GM19372 (cell line): ENCODE measurements at regions not wholly inside any gene's neighbourhood (a gene's known extent, or its start where the extent isn't known, plus 50 kb on each side); places are given as distances from the start of the nearest gene placed in this dataset.

ENCODE experiments used
- ATAC-seq: cut with Tn5 transposase; IDR thresholded peaks from one replicate; pipeline ENCODE4 v1.9.1; 2021; ENCODE audit warnings: mild to moderate bottlenecking, low read depth, moderate library complexity; ENCODE audit not compliant: unreplicated experiment

DNA sequence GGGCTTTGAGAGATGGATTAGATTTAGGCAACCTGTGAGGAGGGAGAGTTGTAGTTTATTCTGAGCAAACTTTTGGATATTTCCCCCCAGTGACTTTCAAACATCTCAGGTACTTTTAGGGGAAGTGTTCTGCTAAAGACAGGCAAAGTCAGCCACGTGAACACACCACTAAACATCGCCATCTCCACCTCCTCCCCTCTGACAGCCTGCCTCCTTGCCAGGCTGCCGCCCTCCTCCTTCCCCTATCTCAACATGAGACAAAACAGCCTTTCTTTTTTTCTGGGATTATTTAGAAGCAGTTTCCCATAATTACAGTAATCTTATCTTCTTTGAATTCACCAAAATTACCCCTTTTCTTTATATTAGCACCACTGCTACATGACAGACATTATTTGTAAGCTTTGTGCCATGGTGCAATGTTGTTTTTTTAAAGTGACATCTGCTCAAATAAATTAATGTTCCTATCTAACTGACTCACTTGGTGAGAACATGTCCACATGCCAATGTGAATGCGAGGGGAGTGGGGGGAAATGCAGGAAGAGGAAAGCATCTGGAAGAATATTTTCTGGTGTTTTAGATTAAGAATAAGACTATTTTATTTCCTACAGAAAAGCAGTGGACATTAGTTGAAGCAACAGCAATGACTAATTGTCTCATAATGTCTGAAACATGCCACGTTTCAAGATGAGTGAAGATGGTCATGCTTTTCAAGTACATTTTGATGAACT is 147.8 kb upstream of the ATP1B1 start:
- ATAC-seq, result no peak

DNA sequence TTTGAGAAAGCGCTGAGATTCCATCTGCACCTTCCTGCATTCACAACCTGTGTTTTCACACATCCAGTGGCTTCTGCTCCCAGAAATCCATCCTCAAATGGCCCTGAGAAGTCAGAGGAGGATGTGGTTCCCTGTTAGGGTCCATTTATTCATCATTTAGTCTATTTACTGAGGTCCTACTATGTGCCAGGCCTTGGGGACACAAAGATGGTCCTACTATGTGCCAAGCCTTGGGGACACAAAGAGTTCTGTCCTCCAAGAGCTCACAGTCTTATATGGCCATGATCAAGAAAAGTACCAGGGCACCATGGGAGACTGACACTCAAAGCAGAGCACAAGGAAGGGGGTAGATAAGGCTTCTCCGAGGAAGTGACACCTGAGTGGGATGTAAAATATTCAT is 147.1 kb upstream of the ATP1B1 start:
- ATAC-seq, result no peak

DNA sequence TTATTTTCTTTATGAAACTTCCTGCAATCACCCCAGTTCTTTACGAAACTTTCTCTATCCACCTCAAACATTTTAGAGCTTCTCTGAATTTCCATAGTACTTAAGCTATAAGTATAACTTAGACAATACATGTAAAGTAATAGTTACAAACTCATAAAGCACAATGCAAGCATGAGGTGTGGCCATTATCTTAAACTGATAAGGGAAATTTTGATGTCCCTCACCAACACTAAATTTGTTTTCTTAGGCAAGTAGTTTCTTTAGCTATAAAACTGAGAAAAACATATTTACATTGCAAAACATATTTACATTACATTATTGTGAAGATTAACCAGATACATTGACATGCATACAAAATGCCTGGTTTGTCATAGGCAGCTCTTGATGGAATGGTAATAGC is 146.4 kb upstream of the ATP1B1 start:
- no peak for ATAC-seq

DNA sequence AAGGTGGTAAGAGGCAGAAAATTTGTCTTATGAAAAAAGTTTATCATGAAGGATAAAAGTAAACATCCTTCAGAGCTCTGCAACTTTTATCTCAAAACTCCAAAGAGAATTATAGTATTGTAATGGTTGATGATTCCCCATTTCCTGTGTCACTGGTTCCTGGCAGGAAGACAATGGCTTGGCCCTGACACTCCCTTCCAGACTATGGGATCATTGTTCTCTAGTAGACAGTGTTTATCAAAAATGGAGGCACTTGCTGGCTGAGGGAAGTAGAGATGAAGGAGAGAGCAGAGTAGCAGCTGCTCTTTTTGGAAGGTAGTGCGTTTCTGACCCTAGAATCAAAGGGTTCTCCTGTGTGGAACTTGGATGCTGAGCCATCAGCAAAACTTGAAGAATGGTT is 145.9 kb upstream of the ATP1B1 start:
- ATAC-seq, result no peak

DNA sequence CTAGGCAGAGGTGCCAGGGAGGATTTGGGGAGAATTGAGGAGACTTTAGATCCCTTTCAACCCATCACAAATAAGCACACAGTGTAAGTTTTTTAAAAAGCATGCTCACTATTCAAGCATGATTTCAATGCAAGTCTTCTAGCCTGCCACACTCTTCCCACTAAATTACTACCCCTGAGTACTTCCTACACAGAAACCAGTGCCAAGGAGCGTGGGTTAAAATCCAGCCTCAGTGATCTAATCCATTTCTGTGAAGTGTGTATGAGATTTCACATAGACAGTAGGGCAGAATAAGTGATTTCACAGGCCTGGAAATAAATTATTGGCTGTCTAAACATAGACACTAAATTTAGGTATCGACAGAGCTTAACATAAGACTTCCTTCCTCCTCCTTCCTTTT is 142.9 kb upstream of the ATP1B1 start:
- ATAC-seq, result no peak

DNA sequence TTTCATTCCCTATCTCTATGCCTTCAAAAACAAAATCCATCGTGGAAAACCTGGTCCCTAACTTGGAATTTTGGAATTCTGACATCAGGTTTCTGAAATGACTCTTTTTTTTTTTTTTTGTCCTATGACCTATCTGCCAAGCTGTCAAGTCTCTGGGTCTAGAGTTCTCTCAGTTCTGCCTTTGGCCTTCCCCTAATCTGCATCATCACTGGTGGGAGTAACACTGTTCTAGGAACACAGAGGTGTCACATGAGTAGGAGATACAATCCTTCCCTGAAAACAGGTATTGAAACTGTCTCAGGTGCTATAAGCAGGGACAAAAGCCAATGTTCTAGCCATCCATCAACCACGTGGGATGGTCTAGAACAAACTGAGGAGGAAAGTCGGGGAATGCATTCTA is 142.0 kb upstream of the ATP1B1 start:
- no peak for ATAC-seq

DNA sequence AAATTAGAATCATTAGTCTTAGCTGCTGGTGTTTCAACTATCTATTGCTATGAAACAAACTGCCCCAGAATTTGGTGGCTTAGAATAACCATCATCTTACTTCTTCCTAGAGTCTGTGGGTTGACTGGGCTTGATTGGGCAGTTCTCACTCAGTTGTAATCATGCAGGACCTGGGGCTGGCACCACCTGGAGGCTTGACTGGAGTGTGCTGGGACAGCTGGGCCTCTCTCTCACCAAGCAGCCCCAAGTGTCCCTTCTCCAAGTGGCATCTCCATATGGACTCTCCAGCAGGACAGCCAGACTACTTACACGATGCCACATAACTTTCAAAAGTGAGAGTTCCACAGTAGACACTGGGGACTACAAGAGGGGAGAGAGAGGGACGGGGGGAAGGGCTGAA is 140.3 kb upstream of the ATP1B1 start:
- ATAC-seq, result no peak

DNA sequence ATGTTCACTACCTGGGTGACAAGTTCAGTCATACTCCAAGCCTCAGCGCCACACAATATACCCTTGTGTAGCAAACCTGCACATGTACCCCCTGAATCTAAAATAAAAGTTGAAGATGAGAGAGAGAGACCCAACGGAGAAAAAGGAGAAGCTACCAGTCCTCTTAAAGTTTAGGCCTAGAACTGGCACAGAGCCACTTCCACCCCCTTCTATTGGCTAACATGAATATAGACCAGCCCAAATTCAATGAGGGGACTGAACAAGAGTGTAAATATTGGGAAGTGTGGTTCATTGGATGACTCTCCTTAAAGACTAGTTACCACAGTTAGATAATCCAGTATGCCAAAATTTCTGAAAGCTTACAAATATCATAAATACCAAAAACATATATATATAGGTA is 139.9 kb upstream of the ATP1B1 start:
- no peak for ATAC-seq

DNA sequence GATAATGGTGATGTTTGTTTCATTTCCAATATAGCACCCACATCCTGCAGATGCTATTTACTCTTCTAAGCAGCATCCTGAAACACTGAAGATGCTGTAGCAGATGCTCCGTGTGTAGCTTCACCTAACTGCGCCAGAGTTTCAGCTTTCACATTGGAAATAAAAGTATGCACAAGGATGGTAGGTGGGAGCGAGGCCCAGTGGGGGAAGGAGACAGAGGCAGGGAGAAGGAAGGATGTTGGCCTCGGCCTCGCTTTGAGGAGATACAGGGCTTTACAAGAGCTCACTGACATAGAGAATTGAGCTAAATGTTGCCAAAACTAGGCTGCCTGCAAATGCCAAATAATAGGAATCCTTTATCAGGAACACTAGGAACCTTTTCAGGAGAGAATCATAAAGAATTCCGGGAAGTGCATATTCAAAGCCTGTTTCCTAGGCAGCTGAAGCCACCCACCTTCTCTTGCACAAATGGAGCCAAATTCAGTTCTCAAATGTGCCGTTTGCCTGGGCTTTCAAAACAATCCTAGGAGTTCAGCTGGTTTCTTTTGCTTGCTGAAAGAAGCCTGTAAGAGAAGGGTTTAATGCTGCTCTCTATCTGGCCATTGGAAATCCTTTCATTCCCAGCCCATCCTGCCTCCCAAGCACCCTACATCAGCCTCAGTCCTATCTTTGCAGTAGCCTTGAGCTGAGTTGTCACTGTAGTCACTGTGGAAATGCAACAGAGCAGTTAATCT is 135.4 kb upstream of the ATP1B1 start:
- no peak for ATAC-seq

DNA sequence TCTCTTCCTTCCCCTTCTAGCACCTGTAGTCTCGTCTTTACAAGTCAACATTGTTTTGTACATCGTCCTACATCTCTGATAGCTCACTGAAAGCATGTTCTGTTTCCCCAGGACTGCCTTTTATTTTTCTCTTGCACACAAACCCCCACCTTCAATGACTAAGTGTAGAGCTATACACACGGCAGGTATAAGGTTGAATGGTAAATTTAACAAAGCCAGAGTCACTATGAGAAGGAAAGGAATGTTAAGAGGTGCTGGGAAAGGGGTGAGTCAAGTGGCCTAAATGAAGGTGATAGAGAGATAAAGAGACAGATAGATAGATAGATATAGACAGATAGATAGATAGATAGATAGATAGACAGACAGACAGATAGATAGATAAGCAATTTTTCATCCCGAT is 134.3 kb upstream of the ATP1B1 start:
- ATAC-seq, result no peak

DNA sequence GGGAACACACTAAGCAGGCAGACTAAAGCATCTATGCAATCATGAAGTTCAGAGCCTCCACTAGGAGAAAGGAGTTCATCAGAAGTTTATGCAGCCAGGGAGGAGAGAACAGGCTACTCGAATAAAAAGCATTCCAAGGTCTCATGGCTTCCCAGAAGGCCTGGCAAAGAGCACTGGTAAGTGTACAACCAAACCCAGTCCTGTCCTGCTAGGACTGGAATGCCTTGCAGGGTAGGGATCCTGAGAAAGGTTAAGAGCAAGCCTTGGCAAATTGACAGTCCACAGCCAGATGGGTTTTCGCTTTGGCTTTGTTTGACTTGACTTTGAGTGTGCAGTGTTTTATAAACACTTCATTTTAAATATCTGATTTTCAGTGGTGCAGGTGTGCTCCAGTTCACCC is 133.6 kb upstream of the ATP1B1 start:
- ATAC-seq, result no peak

DNA sequence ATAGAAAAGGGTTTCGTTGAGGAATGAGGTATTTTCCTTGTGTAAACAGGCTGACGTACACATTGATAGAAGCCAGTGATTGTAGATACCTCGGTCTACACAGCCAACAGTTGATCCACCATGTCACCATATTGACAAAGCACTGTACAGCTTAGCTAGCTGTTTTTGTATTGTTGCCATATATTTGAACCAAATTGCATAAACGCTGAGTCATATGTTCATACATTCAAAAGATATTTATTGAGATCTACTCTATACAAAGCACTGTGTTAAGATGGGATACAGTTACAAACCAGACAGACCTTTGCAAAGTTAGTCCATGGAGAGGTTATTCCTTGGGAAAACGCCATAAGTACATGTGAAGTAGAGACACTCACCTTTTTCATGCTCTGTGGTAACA is 132.4 kb upstream of the ATP1B1 start:
- no peak for ATAC-seq

DNA sequence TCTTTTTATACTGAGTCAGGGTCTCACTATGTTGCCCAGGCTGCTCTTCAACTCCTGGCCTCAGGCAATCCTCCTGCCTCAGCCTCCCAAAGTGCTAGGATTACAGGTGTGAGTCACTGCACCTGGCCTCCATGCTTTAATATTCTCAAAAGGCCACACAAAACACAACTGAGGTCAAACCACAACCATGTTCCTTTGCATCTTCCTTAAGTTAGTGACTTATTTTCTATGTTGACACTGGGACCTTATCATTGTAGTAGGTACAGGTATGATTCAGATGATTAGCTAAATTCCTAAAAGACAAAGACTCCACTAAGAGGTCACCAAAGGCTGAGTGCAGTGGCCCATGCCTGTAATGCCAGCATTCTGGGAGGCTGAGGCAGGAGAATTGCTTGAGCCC is 131.9 kb upstream of the ATP1B1 start:
- no peak for ATAC-seq

DNA sequence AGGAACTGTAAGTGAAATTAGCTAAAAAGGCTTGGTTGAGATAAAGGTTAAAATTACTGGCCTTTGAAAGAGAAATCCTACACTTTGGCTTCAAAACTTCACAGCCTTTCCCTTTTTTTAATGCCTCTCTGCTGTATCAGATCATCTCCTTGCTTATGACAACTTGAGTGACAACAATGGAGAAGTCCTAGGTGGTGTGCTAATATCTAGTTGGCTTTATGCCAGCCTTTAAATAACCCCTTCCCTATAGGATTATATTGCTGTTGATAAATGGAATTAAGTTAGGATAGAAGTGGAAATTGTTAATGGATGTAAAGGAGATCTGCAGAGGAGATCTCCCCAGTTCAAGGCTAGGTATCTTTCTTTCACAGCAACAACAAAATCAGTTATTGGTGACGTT is 130.2 kb upstream of the ATP1B1 start:
- no peak for ATAC-seq

DNA sequence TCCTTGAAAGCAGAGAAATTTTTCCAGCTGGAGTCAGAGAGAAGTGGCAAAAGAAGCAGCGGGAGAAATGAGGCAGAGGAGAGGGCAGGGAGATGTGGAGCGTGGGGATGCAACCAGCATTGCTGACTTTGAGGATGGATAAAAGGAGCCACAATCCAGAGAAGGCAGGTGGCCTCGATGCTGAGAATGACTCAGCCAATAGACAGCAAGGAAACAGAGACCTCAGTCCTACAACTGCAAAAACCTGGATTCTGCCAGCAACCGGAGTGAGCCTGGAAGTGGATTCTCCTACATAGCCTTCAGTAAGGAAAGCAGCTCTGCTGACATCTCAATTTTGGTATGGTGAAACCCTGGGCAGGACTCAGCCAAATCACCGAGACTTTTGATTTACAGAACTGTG is 128.9 kb upstream of the ATP1B1 start:
- no peak for ATAC-seq

DNA sequence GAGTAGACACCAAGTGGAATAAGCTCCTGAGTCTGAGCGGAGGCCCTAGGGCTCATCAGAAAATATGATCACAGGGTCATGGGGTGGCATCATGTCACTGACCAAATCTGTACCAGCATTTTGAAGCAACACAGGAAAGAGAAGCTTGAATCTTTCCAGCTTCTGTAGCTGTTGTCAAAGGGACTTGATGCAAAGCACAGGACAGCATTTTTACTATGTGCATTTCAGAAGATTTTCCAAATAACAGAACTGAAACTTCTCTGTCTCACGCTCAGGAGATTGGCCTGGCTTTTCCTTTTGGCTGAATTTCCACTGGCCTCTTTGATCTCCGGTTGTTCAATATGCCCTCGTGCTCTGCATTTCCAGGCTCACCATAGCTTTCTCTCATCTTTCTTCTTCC is 127.2 kb upstream of the ATP1B1 start:
- ATAC-seq, result no peak

DNA sequence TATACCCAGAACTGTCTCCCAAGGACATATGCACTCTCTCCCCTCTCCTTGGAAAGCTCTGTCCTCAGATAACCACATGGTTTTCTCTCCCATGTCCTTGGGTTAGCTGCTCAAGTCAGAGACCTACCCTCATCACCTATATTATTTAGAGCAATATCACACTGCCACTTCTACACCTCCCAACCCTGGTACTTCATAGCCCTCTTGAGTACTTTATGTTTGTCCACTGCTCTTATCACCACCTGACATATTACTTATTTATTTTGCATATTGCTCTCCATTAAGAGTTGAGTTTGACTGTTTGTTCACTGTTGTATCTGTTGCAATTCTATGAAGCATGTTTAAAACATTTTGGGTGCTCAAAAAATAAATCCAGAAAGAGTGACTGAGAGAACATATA is 126.3 kb upstream of the ATP1B1 start:
- no peak for ATAC-seq

DNA sequence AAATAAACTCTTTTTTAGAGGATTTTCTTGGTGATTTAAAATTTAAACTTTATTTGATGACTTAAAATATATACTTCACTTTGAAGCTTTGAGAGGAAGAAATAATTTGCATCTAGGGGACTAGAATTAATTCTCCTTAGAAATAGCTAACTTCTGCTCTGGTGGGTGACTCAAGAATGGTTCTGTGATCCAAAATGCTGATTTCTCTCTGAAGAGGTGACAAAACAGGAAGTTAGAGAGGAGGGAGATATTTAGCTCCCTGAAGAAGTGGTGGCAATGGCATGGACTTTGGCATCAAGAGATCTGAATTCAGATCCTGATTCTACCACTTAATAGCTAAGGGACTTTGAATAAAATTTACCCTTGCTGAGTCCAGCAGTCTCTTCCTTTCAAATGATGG is 125.8 kb upstream of the ATP1B1 start:
- no peak for ATAC-seq

DNA sequence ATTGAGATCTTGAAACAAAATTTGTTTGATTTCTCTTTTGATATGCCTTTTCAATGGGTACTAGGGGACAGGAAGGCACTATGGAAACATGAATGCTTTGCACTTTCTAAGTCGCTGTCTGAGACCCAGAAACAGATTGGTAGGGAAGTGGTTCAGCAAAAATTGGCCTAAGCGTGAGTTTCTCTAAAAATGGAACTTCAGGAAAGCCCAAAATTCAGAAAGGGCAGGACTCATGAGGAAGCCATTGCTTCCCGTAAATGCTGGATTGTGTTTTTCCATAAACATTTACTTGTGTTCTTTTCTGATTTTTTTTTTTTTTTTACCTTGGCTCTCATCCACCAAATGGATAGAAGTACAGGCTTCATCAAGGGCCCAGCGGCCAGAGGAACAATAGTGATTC is 123.7 kb upstream of the ATP1B1 start:
- ATAC-seq, result no peak

DNA sequence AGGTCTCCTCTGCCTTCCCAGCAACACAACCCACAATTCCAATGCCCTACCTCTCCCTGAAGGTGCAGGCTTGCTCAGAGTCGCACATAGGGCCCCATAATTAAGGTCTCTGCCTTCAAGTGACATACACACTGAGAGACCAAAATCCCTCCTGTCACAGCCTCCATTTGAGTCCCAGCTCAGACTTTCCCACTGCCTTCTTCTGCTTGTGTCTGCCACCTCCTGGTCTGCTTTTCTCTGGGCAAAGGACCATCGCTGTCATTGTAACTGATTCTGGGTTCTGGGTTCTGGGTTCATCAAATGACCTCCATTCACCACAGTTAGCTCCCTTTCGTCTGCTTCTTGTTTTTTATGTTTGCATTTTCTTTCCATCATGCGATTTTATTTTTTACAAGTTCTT is 119.2 kb upstream of the ATP1B1 start:
- no peak for ATAC-seq

DNA sequence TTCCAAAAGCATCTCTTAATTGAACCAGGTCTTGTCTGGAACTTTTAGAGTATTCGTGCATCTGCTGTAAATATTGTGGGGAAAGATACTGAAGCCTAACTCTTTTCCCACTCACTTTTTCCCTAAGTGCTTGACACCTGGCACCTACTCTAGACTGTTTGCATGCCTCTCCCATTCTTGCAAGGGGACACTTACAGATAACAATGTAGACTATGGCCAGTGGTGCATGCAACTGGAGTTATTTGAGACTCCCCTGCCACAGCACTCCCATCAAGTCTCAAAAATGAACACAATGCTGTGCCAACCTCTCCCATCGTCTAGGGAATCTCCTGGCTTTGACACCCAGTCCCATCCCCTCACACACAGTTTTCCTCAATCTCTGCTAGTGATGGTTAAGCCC is 118.6 kb upstream of the ATP1B1 start:
- ATAC-seq, result no peak

DNA sequence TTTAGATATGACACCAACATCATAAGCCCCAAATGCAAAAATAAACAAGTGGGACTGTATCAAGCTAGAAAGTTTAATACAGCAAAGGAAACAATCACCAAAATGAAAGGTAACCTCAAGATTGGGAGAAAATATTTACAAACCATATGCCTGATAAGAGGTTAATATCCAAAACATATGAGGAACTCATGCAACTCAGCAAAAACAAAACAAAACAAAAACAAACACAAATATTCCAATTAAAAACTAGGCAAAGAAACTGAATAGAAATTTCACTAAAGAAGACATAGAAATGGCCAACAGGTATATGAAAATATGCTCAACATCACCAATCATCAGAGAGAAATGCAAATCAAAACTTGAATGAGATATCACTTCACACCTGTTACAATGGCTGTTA is 116.5 kb upstream of the ATP1B1 start:
- ATAC-seq, result no peak
